ENCODE measurements at regions not wholly inside any gene's neighbourhood (a gene's known extent, or its start where the extent isn't known, plus 50 kb on each side); places are given as distances from the start of the nearest gene placed in this dataset.

DNA sequence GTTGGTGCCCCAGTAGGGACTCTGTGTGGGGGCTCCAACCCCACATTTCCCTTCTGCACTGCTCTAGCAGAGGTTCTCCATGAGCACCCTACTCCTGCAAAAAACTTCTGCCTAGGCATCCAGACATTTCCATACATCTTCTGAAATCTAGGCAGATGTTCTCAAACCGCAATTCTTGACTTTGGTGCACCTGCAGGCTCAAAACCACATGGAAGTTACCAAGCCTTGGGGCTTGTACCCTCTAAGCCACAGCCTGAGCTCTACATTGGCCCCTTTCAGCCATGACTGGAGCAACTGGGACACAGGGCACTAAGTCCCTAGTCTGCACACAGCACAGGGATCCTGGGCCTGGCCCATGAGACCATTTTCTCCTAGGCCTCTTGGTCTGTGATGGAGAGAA is 66.5 kb upstream of the VGLL3 start:
- Histone ChIP-seq H3K9me3 (no peaks in the 10 kb centered on the region), H3K27ac (no peak overlapping the region)
- TF ChIP-seq, protein P1, sequence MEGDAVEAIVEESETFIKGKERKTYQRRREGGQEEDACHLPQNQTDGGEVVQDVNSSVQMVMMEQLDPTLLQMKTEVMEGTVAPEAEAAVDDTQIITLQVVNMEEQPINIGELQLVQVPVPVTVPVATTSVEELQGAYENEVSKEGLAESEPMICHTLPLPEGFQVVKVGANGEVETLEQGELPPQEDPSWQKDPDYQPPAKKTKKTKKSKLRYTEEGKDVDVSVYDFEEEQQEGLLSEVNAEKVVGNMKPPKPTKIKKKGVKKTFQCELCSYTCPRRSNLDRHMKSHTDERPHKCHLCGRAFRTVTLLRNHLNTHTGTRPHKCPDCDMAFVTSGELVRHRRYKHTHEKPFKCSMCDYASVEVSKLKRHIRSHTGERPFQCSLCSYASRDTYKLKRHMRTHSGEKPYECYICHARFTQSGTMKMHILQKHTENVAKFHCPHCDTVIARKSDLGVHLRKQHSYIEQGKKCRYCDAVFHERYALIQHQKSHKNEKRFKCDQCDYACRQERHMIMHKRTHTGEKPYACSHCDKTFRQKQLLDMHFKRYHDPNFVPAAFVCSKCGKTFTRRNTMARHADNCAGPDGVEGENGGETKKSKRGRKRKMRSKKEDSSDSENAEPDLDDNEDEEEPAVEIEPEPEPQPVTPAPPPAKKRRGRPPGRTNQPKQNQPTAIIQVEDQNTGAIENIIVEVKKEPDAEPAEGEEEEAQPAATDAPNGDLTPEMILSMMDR (IDR thresholded peaks at IDR 0.05), result no peak

GRCh38 chr3:87053553-87053952 is 62.6 kb upstream of the VGLL3 start:
- Histone ChIP-seq H3K4me3 (no peak overlapping the region), H3K27me3 (no peaks in the 10 kb centered on the region), H3K36me3 (no peaks in the 10 kb centered on the region), H3K9ac (ENCODE audit: low read depth in 2 of 2, low read length in 2 of 2) (no peak overlapping the region), H3K4me1 (no peaks in the 10 kb centered on the region), H3K9me3 (no peaks in the 10 kb centered on the region), H3K27ac (no peak overlapping the region)
- no peak for DNase-seq
- TF ChIP-seq, protein P1 (IDR thresholded peaks at IDR 0.05), result no peak
- intact Hi-C loops (cut with DNase I), result no loop called here

More for the DNA sequence above, 66.5 kb upstream of the VGLL3 start:
- Histone ChIP-seq H3K4me1 (no peaks in the 10 kb centered on the region), H3K9ac (ENCODE audit: low read depth in 2 of 2, low read length in 2 of 2) (no peak overlapping the region), H3K27me3 (no peaks in the 10 kb centered on the region), H3K4me3 (no peak overlapping the region), H3K36me3 (no peaks in the 10 kb centered on the region)
- DNase-seq, result no peak
- intact Hi-C loops (cut with DNase I), result loop anchor here (5.0 kb wide), 1 partner anchor 35 kb away; no protein-coding TSS in a partner anchor

GRCh38 chr3:87052499-87053260 is 61.7 kb upstream of the VGLL3 start:
- no peak for DNase-seq
- intact Hi-C loops (cut with DNase I), result no loop called here
- H3K36me3 ChIP-seq, result no peaks in the 10 kb centered on the region
- H3K9me3 ChIP-seq, result no peaks in the 10 kb centered on the region
- H3K9ac ChIP-seq (ENCODE audit: low read depth in 2 of 2, low read length in 2 of 2), result no peak overlapping the region
- TF ChIP-seq, protein P1 (IDR thresholded peaks at IDR 0.05), result no peak
- no peak overlapping the region for H3K4me3 ChIP-seq
- no peaks in the 10 kb centered on the region for H3K27me3 ChIP-seq
- no peak overlapping the region for H3K27ac ChIP-seq
- no peaks in the 10 kb centered on the region for H3K4me1 ChIP-seq

DNA sequence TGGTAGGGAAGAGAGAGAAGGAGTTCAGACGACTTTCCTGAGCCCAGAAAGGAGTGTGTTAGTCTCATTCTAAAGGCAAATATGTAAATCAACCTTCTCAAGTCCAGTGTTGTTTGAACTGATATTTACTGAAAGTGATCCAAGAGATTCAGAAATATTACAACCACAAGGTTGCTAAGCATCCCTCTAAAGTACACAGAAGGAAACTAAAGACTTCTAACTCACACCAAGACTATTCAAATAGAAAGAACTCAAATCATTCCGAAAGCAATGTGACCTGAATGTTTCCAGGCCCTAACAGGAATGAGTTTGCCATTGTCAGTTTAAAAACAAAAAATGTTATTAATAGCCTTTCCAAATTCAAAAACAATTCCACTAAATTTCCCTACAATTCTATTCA is 56.9 kb upstream of the VGLL3 start:
- Histone ChIP-seq H3K9me3 (no peaks in the 10 kb centered on the region), H3K27ac (no peak overlapping the region), H3K4me1 (no peaks in the 10 kb centered on the region), H3K9ac (ENCODE audit: low read depth in 2 of 2, low read length in 2 of 2) (no peak overlapping the region), H3K27me3 (no peaks in the 10 kb centered on the region), H3K4me3 (no peak overlapping the region), H3K36me3 (no peaks in the 10 kb centered on the region)
- DNase-seq, result no peak
- intact Hi-C loops (cut with DNase I), result no loop called here
- TF ChIP-seq, protein P1 (IDR thresholded peaks at IDR 0.05), result no peak

DNA sequence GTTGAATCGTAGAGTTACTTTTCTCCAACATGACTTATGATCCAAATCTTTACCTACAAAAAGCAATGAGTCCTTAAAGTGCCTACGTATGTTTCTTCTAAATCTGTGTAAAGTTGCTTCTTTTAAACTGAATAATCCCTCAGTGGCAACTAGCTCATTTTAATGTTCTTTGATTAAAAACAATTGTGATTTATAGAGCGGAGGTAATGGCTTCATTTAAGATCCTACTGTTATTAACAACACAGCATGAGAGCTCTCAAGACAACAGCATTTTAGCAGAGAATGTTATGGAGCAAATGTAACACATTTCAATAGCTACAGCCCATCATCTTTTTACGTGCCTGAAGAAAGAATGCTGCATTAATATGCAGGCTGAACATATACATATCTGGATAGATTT is 55.3 kb upstream of the VGLL3 start:
- Histone ChIP-seq H3K27ac (no peak overlapping the region), H3K9ac (ENCODE audit: low read depth in 2 of 2, low read length in 2 of 2) (no peak overlapping the region), H3K4me3 (no peak overlapping the region), H3K27me3 (no peaks in the 10 kb centered on the region), H3K36me3 (no peaks in the 10 kb centered on the region), H3K4me1 (no peaks in the 10 kb centered on the region), H3K9me3 (no peaks in the 10 kb centered on the region)
- intact Hi-C loops (cut with DNase I), result no loop called here
- TF ChIP-seq, protein P1 (IDR thresholded peaks at IDR 0.05), result no peak
- DNase-seq, result no peak

Data from colonic mucosa (tissue), 4 donors.